PC-3 (cell line): ENCODE measurements at regions not wholly inside any gene's neighbourhood (a gene's known extent, or its start where the extent isn't known, plus 50 kb on each side); places are given as distances from the start of the nearest gene placed in this dataset.

Source experiments
- ATAC-seq: fragments of 200-7000 bp; cut with Tn5 transposase; 2 replicates; pipeline ENCODE4 v1.9.1; 2020; ENCODE audit warnings: mild to moderate bottlenecking, moderate library complexity
- BruUV-seq: library from RNA; stranded (reverse); fragments of 400-500 nt; replicated peaks from 2 replicates; lab custom pipeline; 2021; lab: Mats Ljungman, UMichigan
- CTCF ChIA-PET: fragments of 300-600 bp; sonication (Branson Sonifier 250); formaldehyde crosslinking; loops from one replicate; lab custom pipeline; 2022; ENCODE audit warnings: antibody characterized with exemption; lab: Charles Lee
- POLR2A ChIA-PET: fragments of 300-600 bp; sonication (Branson Sonifier 250); formaldehyde crosslinking; loops from one replicate; lab custom pipeline; 2022; ENCODE audit warnings: antibody characterized with exemption; ENCODE audit not compliant: unreplicated experiment; lab: Charles Lee
- DNase-seq: peaks from one replicate; pipeline ENCODE4 v3.0.0-alpha.2; 2015
- H2AFZ ChIP-seq: fragments of 300-600 bp; sonication (generic); 2 replicates; pipeline ENCODE4 v1.6.0; 2016; ENCODE audit warnings: antibody characterized with exemption, low read length
- H3F3A ChIP-seq: fragments of 300-600 bp; sonication (generic); one replicate; pipeline ENCODE4 v1.6.0; 2017; ENCODE audit warnings: antibody characterized with exemption, low read length, control low read depth, mild to moderate bottlenecking; ENCODE audit not compliant: unreplicated experiment
- H3K27ac ChIP-seq: fragments of 300-600 bp; sonication (generic); 2 replicates; pipeline ENCODE4 v1.5.1; 2016; ENCODE audit warnings: mild to moderate bottlenecking, low read length
- H3K27me3 ChIP-seq: fragments of 300-600 bp; sonication (generic); 2 replicates; pipeline ENCODE4 v1.6.1; 2016; ENCODE audit warnings: low read length, mixed read lengths
- H3K36me3 ChIP-seq: fragments of 300-600 bp; sonication (generic); 2 replicates; pipeline ENCODE4 v1.6.1; 2016; ENCODE audit warnings: low read depth, mixed run types, low read length, mixed read lengths
- H3K4me1 ChIP-seq: fragments of 300-600 bp; sonication (generic); 2 replicates; pipeline ENCODE4 v1.5.1; 2016; ENCODE audit warnings: low read length; ENCODE audit not compliant: insufficient read depth
- H3K4me2 ChIP-seq: fragments of 300-600 bp; sonication (generic); 2 replicates; pipeline ENCODE4 v1.6.0; 2016; ENCODE audit warnings: low read length
- H3K4me3 ChIP-seq: fragments of 300-600 bp; sonication (generic); 2 replicates; pipeline ENCODE4 v1.5.1; 2016; ENCODE audit warnings: mild to moderate bottlenecking, low read length, mixed read lengths
- H3K79me2 ChIP-seq: fragments of 300-600 bp; sonication (generic); 2 replicates; pipeline ENCODE4 v1.6.1; 2017; ENCODE audit warnings: low read length, mixed read lengths
- H3K9ac ChIP-seq: fragments of 300-600 bp; sonication (generic); 2 replicates; pipeline ENCODE4 v1.6.0; 2016; ENCODE audit warnings: mild to moderate bottlenecking, low read length
- H3K9me2 ChIP-seq: fragments of 300-600 bp; sonication (generic); replicated peaks from 2 replicates; pipeline ENCODE4 v1.6.1; 2016; ENCODE audit warnings: mixed run types, low read length, mixed read lengths
- H3K9me3 ChIP-seq: fragments of 300-600 bp; sonication (generic); 2 replicates; pipeline ENCODE4 v1.6.1; 2016; ENCODE audit warnings: low read length, mixed read lengths
- H4K20me1 ChIP-seq: fragments of 300-600 bp; sonication (generic); 2 replicates; pipeline ENCODE4 v1.6.1; 2016; ENCODE audit warnings: low read length, mixed read lengths
- CTCF ChIP-seq: fragments of 300-600 bp; sonication (generic); conservative IDR thresholded peaks from 2 replicates; pipeline ENCODE4 v1.5.1; 2017; ENCODE audit warnings: antibody characterized with exemption, low read depth, mild to moderate bottlenecking, low read length
- EZH2 ChIP-seq: fragments of 300-600 bp; sonication (generic); IDR thresholded peaks from one replicate; pipeline ENCODE4 v1.6.1; 2017; ENCODE audit warnings: antibody characterized with exemption, mild to moderate bottlenecking, low read length; ENCODE audit not compliant: unreplicated experiment
- EZH2phosphoT487 ChIP-seq: fragments of 300-600 bp; sonication (generic); IDR thresholded peaks from 2 replicates; pipeline ENCODE4 v1.6.1; 2018; ENCODE audit warnings: mild to moderate bottlenecking, antibody characterized with exemption, low read length, borderline replicate concordance
- intact Hi-C: fragments of 100-400 bp; cut with micrococcal nuclease; formaldehyde crosslinking; loops from 2 replicates; pipeline ENCODE4 v1.9.0; 2023

DNA sequence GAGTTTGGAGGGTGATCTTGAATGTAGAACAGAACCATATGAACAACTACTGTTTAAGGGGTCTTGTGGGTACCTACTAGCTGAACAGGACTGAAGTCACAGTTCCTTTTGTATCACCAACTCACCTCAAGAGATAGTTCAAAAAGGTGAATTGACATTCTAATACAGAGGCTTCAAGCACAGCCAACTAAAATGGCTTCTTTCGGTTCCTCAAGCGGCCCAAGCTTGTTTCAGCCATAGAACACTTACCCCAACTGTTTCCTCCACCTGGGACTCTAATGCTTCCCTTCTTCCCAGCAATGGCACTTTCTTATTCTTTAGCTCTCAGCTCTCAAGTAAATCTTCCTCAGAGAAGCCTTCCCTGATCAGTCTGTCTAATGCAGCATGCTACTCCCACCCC, 277.5 kb upstream of the GK2 start:
- CTCF ChIA-PET, result no interaction called here
- no peaks in the 10 kb centered on the region for H3K36me3 ChIP-seq

DNA sequence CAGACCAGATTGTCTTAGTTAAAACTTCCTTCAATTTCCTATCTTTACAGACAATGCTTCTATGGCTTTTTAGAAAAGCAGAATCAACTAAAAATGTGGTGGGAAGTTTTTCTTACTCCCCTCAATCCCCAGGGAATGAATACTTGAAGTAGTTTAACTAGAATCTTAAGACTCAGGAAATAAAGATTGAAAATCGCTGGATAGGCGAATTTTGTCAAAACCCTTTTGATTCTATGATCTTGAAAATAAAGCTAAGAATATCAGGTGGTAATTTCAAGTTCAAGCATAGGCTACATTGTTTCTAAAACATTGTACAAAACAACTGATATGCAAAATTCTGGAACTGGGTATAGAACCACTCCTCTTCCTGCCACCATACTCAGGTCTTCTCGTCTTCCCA, 276.5 kb upstream of the GK2 start:
- no peak for TF ChIP-seq EZH2
- TF ChIP-seq EZH2phosphoT487, result no peak
- no peak for TF ChIP-seq CTCF
- H3K9ac ChIP-seq, result no peak overlapping the region
- H3K4me1 ChIP-seq, result no peaks in the 10 kb centered on the region
- no peak overlapping the region for H3K4me2 ChIP-seq
- H3F3A ChIP-seq, result no peaks in the 10 kb centered on the region
- H3K9me3 ChIP-seq, result no peaks in the 10 kb centered on the region
- ATAC-seq (no peak), DNase-seq (no peak)
- H3K4me3 ChIP-seq, result no peak overlapping the region
- no peaks in the 10 kb centered on the region for H3K9me2 ChIP-seq
- ChIA-PET CTCF (no interaction called here), POLR2A (no interaction called here)
- no peaks in the 10 kb centered on the region for H3K27me3 ChIP-seq
- H3K36me3 ChIP-seq, result no peaks in the 10 kb centered on the region
- intact Hi-C loops, result no loop called here
- H2AFZ ChIP-seq, result no peak overlapping the region
- no peak overlapping the region for H3K27ac ChIP-seq
- no peaks in the 10 kb centered on the region for H4K20me1 ChIP-seq
- H3K79me2 ChIP-seq, result no peaks in the 10 kb centered on the region
- no TSS peak for BruUV-seq

More for the DNA sequence above, 277.5 kb upstream of the GK2 start:
- H3K9ac ChIP-seq, result no peak overlapping the region
- TF ChIP-seq CTCF (no peak), EZH2phosphoT487 (no peak), EZH2 (no peak)
- H3K4me2 ChIP-seq, result no peak overlapping the region
- H3K9me3 ChIP-seq, result no peaks in the 10 kb centered on the region
- DNase-seq (no peak), ATAC-seq (no peak)
- H4K20me1 ChIP-seq, result no peaks in the 10 kb centered on the region
- no peaks in the 10 kb centered on the region for H3K4me1 ChIP-seq
- H3K79me2 ChIP-seq, result no peaks in the 10 kb centered on the region
- H3K9me2 ChIP-seq, result no peaks in the 10 kb centered on the region
- no peak overlapping the region for H3K27ac ChIP-seq
- H3K27me3 ChIP-seq, result no peaks in the 10 kb centered on the region
- POLR2A ChIA-PET, result no interaction called here
- intact Hi-C loops, result no loop called here
- H2AFZ ChIP-seq, result no peak overlapping the region
- H3F3A ChIP-seq, result no peaks in the 10 kb centered on the region
- BruUV-seq, result no TSS peak
- H3K4me3 ChIP-seq, result no peak overlapping the region

DNA sequence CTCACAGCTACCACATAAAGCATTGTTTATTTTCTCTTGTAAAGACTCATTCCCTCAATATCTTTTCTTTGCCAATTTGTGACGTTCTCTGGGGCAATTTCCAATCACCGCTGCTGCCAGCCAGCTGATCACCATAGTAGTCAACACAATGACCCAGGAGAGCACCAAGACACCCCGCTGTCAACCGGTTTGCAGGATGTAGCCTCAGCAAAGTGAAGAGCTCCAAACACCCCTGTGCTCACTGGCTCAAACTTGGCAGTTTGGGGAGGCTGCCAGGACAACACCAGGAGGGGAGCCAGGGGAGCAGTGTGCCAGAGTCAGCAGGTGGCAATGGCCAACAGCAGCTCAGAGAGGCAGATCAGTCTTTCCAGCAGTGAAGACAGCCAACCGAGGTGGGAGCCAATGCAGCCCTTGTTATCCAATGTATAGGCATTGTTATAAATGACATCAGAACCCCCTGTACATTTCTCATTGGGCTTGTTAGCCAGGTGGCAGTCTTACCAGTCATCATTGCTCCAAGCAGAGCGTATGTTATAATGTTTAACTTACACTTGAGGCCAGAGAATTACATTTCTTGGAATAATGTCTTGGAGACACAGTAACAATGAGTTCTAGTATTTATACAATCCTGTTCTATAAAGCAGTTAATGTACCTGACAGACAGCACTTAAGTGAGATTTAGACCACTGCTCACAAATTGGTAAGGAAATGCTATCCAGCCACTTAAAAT, 274.9 kb upstream of the GK2 start:
- ChIA-PET POLR2A (no interaction called here), CTCF (no interaction called here)
- Histone ChIP-seq H3K4me3 (no peak overlapping the region), H2AFZ (no peak overlapping the region), H3K9ac (no peak overlapping the region), H3K79me2 (no peaks in the 10 kb centered on the region), H3K27me3 (no peaks in the 10 kb centered on the region), H3K4me2 (no peak overlapping the region), H3K4me1 (no peaks in the 10 kb centered on the region), H3K9me2 (no peaks in the 10 kb centered on the region), H3K36me3 (no peaks in the 10 kb centered on the region), H3F3A (no peaks in the 10 kb centered on the region), H3K9me3 (no peaks in the 10 kb centered on the region), H4K20me1 (no peaks in the 10 kb centered on the region), H3K27ac (no peak overlapping the region)
- intact Hi-C loops, result no loop called here
- BruUV-seq, result no TSS peak
- TF ChIP-seq EZH2 (no peak), EZH2phosphoT487 (no peak), CTCF (no peak)
- no peak for DNase-seq
- no peak for ATAC-seq
